Astrocyte (in vitro differentiated cells and primary cell): ENCODE measurements at regions not wholly inside any gene's neighbourhood (a gene's known extent, or its start where the extent isn't known, plus 50 kb on each side); places are given as distances from the start of the nearest gene placed in this dataset.

ENCODE experiments used
- DNase-seq: peaks from one replicate; pipeline ENCODE4 v3.0.0-alpha.2; 2010; ENCODE audit warnings: low read depth
- FAIRE-seq: peaks from 2 replicates; lab custom pipeline; 2011; peaks lifted over from hg19 to GRCh38; lab: Jason Lieb, UNC
- H2AFZ ChIP-seq: 2 replicates; pipeline ENCODE4 v1.6.0; 2012; ENCODE audit warnings: low read depth, low read length, inconsistent platforms
- H3K27ac ChIP-seq: 2 replicates; pipeline ENCODE4 v1.5.1; 2011; ENCODE audit warnings: low read depth, low read length, inconsistent platforms
- H3K27me3 ChIP-seq: 2 replicates; pipeline ENCODE4 v1.6.0; 2011; ENCODE audit warnings: low read length, inconsistent platforms; ENCODE audit not compliant: insufficient read depth
- H3K36me3 ChIP-seq: 2 replicates; pipeline ENCODE4 v1.5.1; 2011; ENCODE audit warnings: low read length, inconsistent platforms; ENCODE audit not compliant: insufficient read depth
- H3K4me1 ChIP-seq: 2 replicates; pipeline ENCODE4 v1.5.1; 2011; ENCODE audit warnings: low read length, inconsistent platforms; ENCODE audit not compliant: insufficient read depth
- H3K4me2 ChIP-seq: 2 replicates; pipeline ENCODE4 v1.6.0; 2012; ENCODE audit warnings: low read length, inconsistent platforms
- H3K4me3 ChIP-seq: 2 replicates; pipeline ENCODE4 v1.5.1; 2011; ENCODE audit warnings: low read depth, mild to moderate bottlenecking, low read length, inconsistent platforms; ENCODE audit not compliant: insufficient read depth
- H3K79me2 ChIP-seq: 2 replicates; pipeline ENCODE4 v1.6.0; 2012; ENCODE audit warnings: mild to moderate bottlenecking, low read length, inconsistent platforms; ENCODE audit not compliant: insufficient read depth
- H3K9ac ChIP-seq: 2 replicates; pipeline ENCODE4 v1.6.0; 2012; ENCODE audit warnings: mild to moderate bottlenecking, low read length, inconsistent platforms
- H3K9me3 ChIP-seq: 2 replicates; pipeline ENCODE4 v1.5.1; 2012; ENCODE audit warnings: low read depth, mild to moderate bottlenecking, low read length, inconsistent platforms; ENCODE audit not compliant: insufficient read depth
- H4K20me1 ChIP-seq: 2 replicates; pipeline ENCODE4 v1.6.0; 2012; ENCODE audit warnings: low read length, inconsistent platforms; ENCODE audit not compliant: insufficient read depth
- H3K27ac Mint-ChIP-seq: one replicate; pipeline ENCODE4 v1.8.0; 2021; ENCODE audit warnings: mild to moderate bottlenecking, mixed read lengths; ENCODE audit not compliant: unreplicated experiment
- H3K27me3 Mint-ChIP-seq: one replicate; pipeline ENCODE4 v1.8.0; 2021; ENCODE audit warnings: low read depth, mixed read lengths; ENCODE audit not compliant: unreplicated experiment
- H3K36me3 Mint-ChIP-seq: one replicate; pipeline ENCODE4 v1.8.0; 2021; ENCODE audit warnings: low read depth, mixed read lengths; ENCODE audit not compliant: unreplicated experiment
- H3K4me1 Mint-ChIP-seq: one replicate; pipeline ENCODE4 v1.8.0; 2021; ENCODE audit warnings: low read depth, mixed read lengths; ENCODE audit not compliant: unreplicated experiment
- H3K4me3 Mint-ChIP-seq: one replicate; pipeline ENCODE4 v1.8.0; 2021; ENCODE audit warnings: mild to moderate bottlenecking, moderate library complexity, mixed read lengths; ENCODE audit not compliant: unreplicated experiment
- H3K9me3 Mint-ChIP-seq: one replicate; pipeline ENCODE4 v1.8.0; 2021; ENCODE audit warnings: mild to moderate bottlenecking, mixed read lengths; ENCODE audit not compliant: unreplicated experiment
- EZH2 ChIP-seq: IDR thresholded peaks from 2 replicates; pipeline ENCODE4 v1.6.1; 2012; ENCODE audit warnings: mild to moderate bottlenecking, low read length, inconsistent platforms; ENCODE audit not compliant: insufficient read depth
- TF ChIP-seq, protein P1 (sequence below): IDR thresholded peaks from 2 replicates; pipeline ENCODE4 v1.5.1; 2011; ENCODE audit warnings: low read depth, mild to moderate bottlenecking, inconsistent platforms, low read length, moderate library complexity; ENCODE audit not compliant: insufficient read depth

DNA sequence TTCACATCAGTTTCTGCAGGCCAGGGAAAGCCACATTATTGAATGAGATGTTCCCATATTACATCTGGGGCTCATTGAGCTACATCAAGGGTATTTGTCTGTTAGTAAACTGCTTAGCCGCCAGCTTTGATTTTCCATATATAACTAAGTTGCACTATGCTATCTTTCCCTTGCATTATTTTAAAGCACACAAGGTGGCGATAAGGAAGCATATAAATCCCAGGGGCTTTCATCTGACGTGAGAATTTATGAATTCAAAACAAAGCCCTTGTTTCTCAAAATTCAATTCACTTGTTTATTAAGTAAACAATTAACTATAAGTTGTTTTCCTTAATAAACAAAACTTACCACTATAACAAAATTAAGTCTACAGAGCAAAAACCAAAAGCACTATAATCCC is 334.1 kb upstream of the TPK1 start:
- no peak for DNase-seq
- H3K9me3 Mint-ChIP-seq, result peaks cover 8% of the 10 kb centered on the region
- TF ChIP-seq, protein P1, sequence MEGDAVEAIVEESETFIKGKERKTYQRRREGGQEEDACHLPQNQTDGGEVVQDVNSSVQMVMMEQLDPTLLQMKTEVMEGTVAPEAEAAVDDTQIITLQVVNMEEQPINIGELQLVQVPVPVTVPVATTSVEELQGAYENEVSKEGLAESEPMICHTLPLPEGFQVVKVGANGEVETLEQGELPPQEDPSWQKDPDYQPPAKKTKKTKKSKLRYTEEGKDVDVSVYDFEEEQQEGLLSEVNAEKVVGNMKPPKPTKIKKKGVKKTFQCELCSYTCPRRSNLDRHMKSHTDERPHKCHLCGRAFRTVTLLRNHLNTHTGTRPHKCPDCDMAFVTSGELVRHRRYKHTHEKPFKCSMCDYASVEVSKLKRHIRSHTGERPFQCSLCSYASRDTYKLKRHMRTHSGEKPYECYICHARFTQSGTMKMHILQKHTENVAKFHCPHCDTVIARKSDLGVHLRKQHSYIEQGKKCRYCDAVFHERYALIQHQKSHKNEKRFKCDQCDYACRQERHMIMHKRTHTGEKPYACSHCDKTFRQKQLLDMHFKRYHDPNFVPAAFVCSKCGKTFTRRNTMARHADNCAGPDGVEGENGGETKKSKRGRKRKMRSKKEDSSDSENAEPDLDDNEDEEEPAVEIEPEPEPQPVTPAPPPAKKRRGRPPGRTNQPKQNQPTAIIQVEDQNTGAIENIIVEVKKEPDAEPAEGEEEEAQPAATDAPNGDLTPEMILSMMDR, result no peak
- TF ChIP-seq EZH2, result no peak
- no peak overlapping the region for H3K4me3 Mint-ChIP-seq
- H3K4me2 ChIP-seq, result no peak overlapping the region
- no peaks in the 10 kb centered on the region for H3K36me3 Mint-ChIP-seq
- H3K27me3 ChIP-seq, result no peaks in the 10 kb centered on the region
- no peaks in the 10 kb centered on the region for H4K20me1 ChIP-seq
- H3K4me1 ChIP-seq, result no peaks in the 10 kb centered on the region
- no peak overlapping the region for H3K9ac ChIP-seq
- H3K4me1 Mint-ChIP-seq, result no peaks in the 10 kb centered on the region
- no peak overlapping the region for H3K27ac Mint-ChIP-seq
- H3K79me2 ChIP-seq, result no peaks in the 10 kb centered on the region
- H3K27ac ChIP-seq, result no peak overlapping the region
- no peak for FAIRE-seq
- H3K9me3 ChIP-seq, result peaks cover 9% of the 10 kb centered on the region
- no peak overlapping the region for H3K4me3 ChIP-seq
- H3K36me3 ChIP-seq, result no peaks in the 10 kb centered on the region
- H2AFZ ChIP-seq, result no peak overlapping the region
- H3K27me3 Mint-ChIP-seq, result no peaks in the 10 kb centered on the region

DNA sequence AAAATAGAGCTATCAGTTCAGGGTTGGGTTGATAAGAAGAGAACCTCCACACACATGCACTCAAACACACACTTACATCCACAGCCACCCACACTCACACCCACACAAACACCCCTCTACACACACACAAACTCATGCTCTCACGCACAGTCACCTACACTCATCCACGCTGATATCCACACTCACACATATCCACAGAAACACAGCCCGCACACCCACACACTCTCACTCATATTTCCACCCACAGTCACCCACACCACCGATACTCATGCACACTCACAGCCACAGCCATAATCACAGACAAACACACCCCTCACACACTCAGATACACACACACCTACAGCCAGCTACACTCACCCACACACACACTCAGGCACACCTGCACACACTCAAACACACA is 333.0 kb upstream of the TPK1 start:
- Histone ChIP-seq H3K4me1 (no peaks in the 10 kb centered on the region), H3K9ac (no peak overlapping the region), H3K79me2 (no peaks in the 10 kb centered on the region), H3K9me3 (peaks cover 9% of the 10 kb centered on the region), H3K36me3 (no peaks in the 10 kb centered on the region), H3K27me3 (no peaks in the 10 kb centered on the region), H2AFZ (no peak overlapping the region), H3K27ac (no peak overlapping the region), H3K4me3 (no peak overlapping the region), H4K20me1 (no peaks in the 10 kb centered on the region), H3K4me2 (no peak overlapping the region)
- H3K4me1 Mint-ChIP-seq, result no peaks in the 10 kb centered on the region
- H3K9me3 Mint-ChIP-seq, result peaks cover 8% of the 10 kb centered on the region
- no peak for DNase-seq
- H3K36me3 Mint-ChIP-seq, result no peaks in the 10 kb centered on the region
- no peak for FAIRE-seq
- no peaks in the 10 kb centered on the region for H3K27me3 Mint-ChIP-seq
- TF ChIP-seq, protein P1, result no peak
- no peak for TF ChIP-seq EZH2
- no peak overlapping the region for H3K4me3 Mint-ChIP-seq
- H3K27ac Mint-ChIP-seq, result no peak overlapping the region

DNA sequence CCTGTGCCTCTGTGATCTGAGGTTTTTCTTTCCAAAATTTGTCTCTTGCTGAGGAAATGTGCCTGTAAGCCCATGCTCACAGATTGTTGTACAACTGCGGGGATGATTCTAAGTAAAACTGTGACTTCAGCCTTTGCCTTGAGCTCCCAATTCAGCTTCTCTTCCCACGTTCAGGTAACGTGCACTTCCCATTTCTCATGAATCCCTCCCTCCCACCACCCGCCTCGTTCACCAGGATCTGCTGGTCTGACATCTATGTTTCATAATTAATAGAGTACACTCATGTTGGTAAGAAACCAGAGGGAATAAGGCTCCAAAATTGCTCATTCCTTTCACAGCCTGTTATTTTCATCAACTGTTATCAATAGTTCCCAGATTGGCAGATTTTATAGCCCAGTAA is 332.6 kb upstream of the TPK1 start:
- DNase-seq (no peak), FAIRE-seq (no peak)
- no peaks in the 10 kb centered on the region for H3K36me3 ChIP-seq
- no peak overlapping the region for H3K27ac ChIP-seq
- Mint-ChIP-seq H3K4me1 (no peaks in the 10 kb centered on the region), H3K36me3 (no peaks in the 10 kb centered on the region), H3K4me3 (no peak overlapping the region), H3K27me3 (no peaks in the 10 kb centered on the region), H3K27ac (no peak overlapping the region), H3K9me3 (peaks cover 8% of the 10 kb centered on the region)
- H3K79me2 ChIP-seq, result no peaks in the 10 kb centered on the region
- no peak overlapping the region for H3K9ac ChIP-seq
- peaks cover 7% of the 10 kb centered on the region for H3K9me3 ChIP-seq
- H3K4me1 ChIP-seq, result no peaks in the 10 kb centered on the region
- no peak for TF ChIP-seq EZH2
- TF ChIP-seq, protein P1, result no peak
- no peaks in the 10 kb centered on the region for H4K20me1 ChIP-seq
- H3K27me3 ChIP-seq, result no peaks in the 10 kb centered on the region
- H2AFZ ChIP-seq, result no peak overlapping the region
- H3K4me2 ChIP-seq, result no peak overlapping the region
- H3K4me3 ChIP-seq, result no peak overlapping the region
